Glutamatergic neuron (in vitro differentiated cells): ENCODE measurements at regions not wholly inside any gene's neighbourhood (a gene's known extent, or its start where the extent isn't known, plus 50 kb on each side); places are given as distances from the start of the nearest gene placed in this dataset.

Experiments
- DNase-seq: peaks from one replicate; pipeline ENCODE4 v3.0.0; 2022
- H3K27ac Mint-ChIP-seq: one replicate; pipeline ENCODE4 v1.8.0; 2020; ENCODE audit warnings: mild to moderate bottlenecking, mixed read lengths, inconsistent platforms; ENCODE audit not compliant: unreplicated experiment
- H3K27me3 Mint-ChIP-seq: one replicate; pipeline ENCODE4 v1.8.0; 2020; ENCODE audit warnings: mild to moderate bottlenecking, moderate library complexity, mixed read lengths, inconsistent platforms; ENCODE audit not compliant: unreplicated experiment
- H3K36me3 Mint-ChIP-seq: one replicate; pipeline ENCODE4 v1.8.0; 2020; ENCODE audit warnings: mild to moderate bottlenecking, mixed read lengths, inconsistent platforms; ENCODE audit not compliant: unreplicated experiment
- H3K4me1 Mint-ChIP-seq: one replicate; pipeline ENCODE4 v1.8.0; 2020; ENCODE audit warnings: mild to moderate bottlenecking, low read depth, mixed read lengths, inconsistent platforms; ENCODE audit not compliant: unreplicated experiment
- H3K4me3 Mint-ChIP-seq: one replicate; pipeline ENCODE4 v1.8.0; 2020; ENCODE audit warnings: mild to moderate bottlenecking, mixed read lengths, inconsistent platforms; ENCODE audit not compliant: unreplicated experiment
- H3K9me3 Mint-ChIP-seq: one replicate; pipeline ENCODE4 v1.8.0; 2020; ENCODE audit warnings: mild to moderate bottlenecking, moderate library complexity, mixed read lengths, inconsistent platforms; ENCODE audit not compliant: unreplicated experiment
- CTCF ChIP-seq: fragments of 200-600 bp; sonication (generic); IDR thresholded peaks from one replicate; pipeline ENCODE4 v1.5.0; 2021; ENCODE audit not compliant: partially characterized antibody, unreplicated experiment

GRCh38 chr11:79512706-79513469 is 72.1 kb upstream of the TENM4 start:
- H3K9me3 Mint-ChIP-seq: no peaks in the 10 kb centered on the region
- no peaks in the 10 kb centered on the region for H3K27me3 Mint-ChIP-seq
- no peaks in the 10 kb centered on the region for H3K36me3 Mint-ChIP-seq
- no peak for TF ChIP-seq CTCF
- no peak overlapping the region for H3K27ac Mint-ChIP-seq
- no peak overlapping the region for H3K4me3 Mint-ChIP-seq
- no peak for DNase-seq
- H3K4me1 Mint-ChIP-seq: no peaks in the 10 kb centered on the region

- H3K27ac Mint-ChIP-seq: no peak overlapping the region
- DNase-seq: no peak
- no peaks in the 10 kb centered on the region for H3K36me3 Mint-ChIP-seq
- no peaks in the 10 kb centered on the region for H3K4me1 Mint-ChIP-seq
- no peaks in the 10 kb centered on the region for H3K27me3 Mint-ChIP-seq
- no peak overlapping the region for H3K4me3 Mint-ChIP-seq
- H3K9me3 Mint-ChIP-seq: no peaks in the 10 kb centered on the region
- no peak for TF ChIP-seq CTCF
These were observed 70.1 kb upstream of the TENM4 start for GRCh38 chr11:79510960-79511359.

- H3K9me3 Mint-ChIP-seq: no peaks in the 10 kb centered on the region
- TF ChIP-seq CTCF: no peak
- H3K27me3 Mint-ChIP-seq: peaks cover 2% of the 10 kb centered on the region
- DNase-seq: no peak
- H3K36me3 Mint-ChIP-seq: no peaks in the 10 kb centered on the region
- H3K4me1 Mint-ChIP-seq: no peaks in the 10 kb centered on the region
- H3K27ac Mint-ChIP-seq: no peak overlapping the region
- no peak overlapping the region for H3K4me3 Mint-ChIP-seq
These were observed 67.6 kb upstream of the TENM4 start for GRCh38 chr11:79508461-79508860.

GRCh38 chr11:79507706-79508105 is 66.9 kb upstream of the TENM4 start:
- TF ChIP-seq CTCF: no peak
- H3K9me3 Mint-ChIP-seq: no peaks in the 10 kb centered on the region
- H3K27ac Mint-ChIP-seq: no peak overlapping the region
- H3K36me3 Mint-ChIP-seq: no peaks in the 10 kb centered on the region
- no peak for DNase-seq
- no peak overlapping the region for H3K4me3 Mint-ChIP-seq
- H3K27me3 Mint-ChIP-seq: peaks cover 2% of the 10 kb centered on the region
- no peaks in the 10 kb centered on the region for H3K4me1 Mint-ChIP-seq

GRCh38 chr11:79506734-79507344 is 66.0 kb upstream of the TENM4 start:
- Mint-ChIP-seq H3K9me3 (no peaks in the 10 kb centered on the region), H3K27me3 (peaks cover 2% of the 10 kb centered on the region), H3K36me3 (no peaks in the 10 kb centered on the region), H3K4me3 (no peak overlapping the region), H3K27ac (no peak overlapping the region), H3K4me1 (no peaks in the 10 kb centered on the region)
- DNase-seq: no peak
- no peak for TF ChIP-seq CTCF
